RWPE2 (cell line): ENCODE measurements at regions not wholly inside any gene's neighbourhood (a gene's known extent, or its start where the extent isn't known, plus 50 kb on each side); places are given as distances from the start of the nearest gene placed in this dataset.

ENCODE experiments used
- ATAC-seq: fragments of 200-7000 bp; cut with Tn5 transposase; 3 replicates; pipeline ENCODE4 v1.9.1; 2021; ENCODE audit warnings: low read depth
- DNase-seq: peaks from one replicate; pipeline ENCODE4 v3.0.0-alpha.2; 2020; ENCODE audit warnings: low spot score
- H3K27ac ChIP-seq: fragments of 450-650 bp; 2 replicates; pipeline ENCODE4 v1.5.1; 2017; ENCODE audit warnings: mild to moderate bottlenecking; ENCODE audit not compliant: poor library complexity, severe bottlenecking
- H3K27me3 ChIP-seq: fragments of 250-450 bp; sonication (Bioruptor Pico); 2 replicates; pipeline ENCODE4 v1.5.1; 2021; ENCODE audit warnings: mild to moderate bottlenecking, moderate library complexity; ENCODE audit not compliant: insufficient read depth, poor library complexity, severe bottlenecking
- H3K36me3 ChIP-seq: fragments of 250-450 bp; sonication (Bioruptor Pico); 2 replicates; pipeline ENCODE4 v1.5.1; 2020; ENCODE audit warnings: low read depth, mild to moderate bottlenecking, moderate library complexity
- H3K4me1 ChIP-seq: fragments of 250-450 bp; sonication (Bioruptor Pico); 2 replicates; pipeline ENCODE4 v1.5.1; 2021; ENCODE audit warnings: mild to moderate bottlenecking, moderate library complexity; ENCODE audit not compliant: insufficient read depth, poor library complexity, severe bottlenecking
- H3K4me3 ChIP-seq: fragments of 250-450 bp; sonication (Bioruptor Pico); 2 replicates; pipeline ENCODE4 v1.5.1; 2021; ENCODE audit warnings: mild to moderate bottlenecking, moderate library complexity; ENCODE audit not compliant: severe bottlenecking
- H3K9me3 ChIP-seq: fragments of 250-450 bp; sonication (Bioruptor Pico); 2 replicates; pipeline ENCODE4 v1.5.1; 2021; ENCODE audit warnings: mild to moderate bottlenecking, moderate library complexity; ENCODE audit not compliant: severe bottlenecking
- TF ChIP-seq, protein P1 (sequence below): fragments of 450-650 bp; IDR thresholded peaks from one replicate; pipeline ENCODE4 v1.5.1; 2017; ENCODE audit warnings: mild to moderate bottlenecking, moderate library complexity; ENCODE audit not compliant: poor library complexity, severe bottlenecking

DNA sequence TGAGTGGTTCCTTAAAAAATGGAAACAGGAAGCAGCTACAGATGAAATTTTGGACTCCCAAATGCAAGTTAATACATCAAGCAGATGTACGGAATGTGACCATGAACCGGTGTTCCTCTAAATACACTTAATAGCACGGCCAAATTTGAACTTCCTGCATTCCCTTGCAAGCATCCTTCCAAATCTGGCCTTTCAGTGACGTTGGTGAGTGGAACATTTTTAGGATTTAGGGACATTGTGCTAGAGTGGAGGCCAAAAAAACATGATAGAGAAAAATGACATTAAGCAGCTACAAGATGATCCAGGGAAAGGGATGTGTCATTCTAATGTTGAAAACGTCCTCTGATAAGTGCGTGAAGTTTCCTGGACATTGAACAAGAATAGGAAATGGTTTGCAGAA, 62.1 kb downstream of the CTAGE1 start:
- H3K4me1 ChIP-seq, result no peaks in the 10 kb centered on the region
- no peaks in the 10 kb centered on the region for H3K36me3 ChIP-seq
- no peaks in the 10 kb centered on the region for H3K9me3 ChIP-seq
- no peak overlapping the region for H3K27ac ChIP-seq
- TF ChIP-seq, protein P1, sequence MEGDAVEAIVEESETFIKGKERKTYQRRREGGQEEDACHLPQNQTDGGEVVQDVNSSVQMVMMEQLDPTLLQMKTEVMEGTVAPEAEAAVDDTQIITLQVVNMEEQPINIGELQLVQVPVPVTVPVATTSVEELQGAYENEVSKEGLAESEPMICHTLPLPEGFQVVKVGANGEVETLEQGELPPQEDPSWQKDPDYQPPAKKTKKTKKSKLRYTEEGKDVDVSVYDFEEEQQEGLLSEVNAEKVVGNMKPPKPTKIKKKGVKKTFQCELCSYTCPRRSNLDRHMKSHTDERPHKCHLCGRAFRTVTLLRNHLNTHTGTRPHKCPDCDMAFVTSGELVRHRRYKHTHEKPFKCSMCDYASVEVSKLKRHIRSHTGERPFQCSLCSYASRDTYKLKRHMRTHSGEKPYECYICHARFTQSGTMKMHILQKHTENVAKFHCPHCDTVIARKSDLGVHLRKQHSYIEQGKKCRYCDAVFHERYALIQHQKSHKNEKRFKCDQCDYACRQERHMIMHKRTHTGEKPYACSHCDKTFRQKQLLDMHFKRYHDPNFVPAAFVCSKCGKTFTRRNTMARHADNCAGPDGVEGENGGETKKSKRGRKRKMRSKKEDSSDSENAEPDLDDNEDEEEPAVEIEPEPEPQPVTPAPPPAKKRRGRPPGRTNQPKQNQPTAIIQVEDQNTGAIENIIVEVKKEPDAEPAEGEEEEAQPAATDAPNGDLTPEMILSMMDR, result no peak
- H3K4me3 ChIP-seq, result no peak overlapping the region
- DNase-seq, result no peak
- no peak for ATAC-seq
- H3K27me3 ChIP-seq, result no peaks in the 10 kb centered on the region

DNA sequence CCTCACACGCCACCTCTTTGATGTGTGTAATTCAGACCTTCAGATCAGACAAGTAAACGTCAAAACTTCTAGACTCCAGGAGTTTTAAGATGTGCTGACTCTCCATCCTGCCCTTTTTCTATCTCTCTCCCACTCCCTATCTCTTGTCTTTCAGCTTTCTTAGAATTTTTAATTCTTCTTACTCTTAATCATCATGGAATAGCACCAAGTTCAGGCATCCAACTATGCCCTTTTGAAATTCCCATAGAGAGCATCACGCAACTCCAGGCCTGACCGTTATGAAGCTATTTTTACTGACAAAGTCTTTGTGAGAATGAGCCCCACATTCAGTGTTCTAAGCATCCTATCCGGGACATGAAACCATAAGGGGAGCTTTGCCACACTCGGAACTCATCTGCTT, 62.6 kb downstream of the CTAGE1 start:
- Histone ChIP-seq H3K4me3 (no peak overlapping the region), H3K27me3 (no peaks in the 10 kb centered on the region), H3K27ac (no peak overlapping the region), H3K9me3 (no peaks in the 10 kb centered on the region), H3K36me3 (no peaks in the 10 kb centered on the region), H3K4me1 (no peaks in the 10 kb centered on the region)
- TF ChIP-seq, protein P1, result no peak
- DNase-seq (no peak), ATAC-seq (no peak)

DNA sequence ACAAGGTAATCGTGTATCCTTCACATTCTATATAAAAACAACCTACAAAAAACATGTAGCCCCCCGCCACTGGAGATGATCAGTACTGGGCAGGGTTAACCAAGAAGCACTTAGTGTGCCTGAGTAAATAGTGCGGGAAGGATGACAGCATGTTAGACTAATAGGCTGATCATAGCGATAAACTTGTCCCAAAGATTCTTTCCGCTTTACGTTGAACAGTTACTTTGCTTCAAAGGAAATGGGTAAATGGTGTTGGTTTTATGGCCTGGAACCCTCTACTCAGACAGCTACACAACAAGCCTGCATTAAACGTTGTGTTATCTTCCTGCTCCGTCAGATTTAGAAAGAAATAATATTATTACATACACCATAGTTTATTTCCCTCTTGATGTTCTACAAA, 67.7 kb downstream of the CTAGE1 start:
- H3K27ac ChIP-seq, result no peak overlapping the region
- no peak overlapping the region for H3K4me3 ChIP-seq
- TF ChIP-seq, protein P1, result no peak
- H3K36me3 ChIP-seq, result no peaks in the 10 kb centered on the region
- DNase-seq (no peak), ATAC-seq (no peak)
- no peaks in the 10 kb centered on the region for H3K27me3 ChIP-seq
- H3K4me1 ChIP-seq, result peaks cover 9% of the 10 kb centered on the region
- H3K9me3 ChIP-seq, result no peaks in the 10 kb centered on the region

DNA sequence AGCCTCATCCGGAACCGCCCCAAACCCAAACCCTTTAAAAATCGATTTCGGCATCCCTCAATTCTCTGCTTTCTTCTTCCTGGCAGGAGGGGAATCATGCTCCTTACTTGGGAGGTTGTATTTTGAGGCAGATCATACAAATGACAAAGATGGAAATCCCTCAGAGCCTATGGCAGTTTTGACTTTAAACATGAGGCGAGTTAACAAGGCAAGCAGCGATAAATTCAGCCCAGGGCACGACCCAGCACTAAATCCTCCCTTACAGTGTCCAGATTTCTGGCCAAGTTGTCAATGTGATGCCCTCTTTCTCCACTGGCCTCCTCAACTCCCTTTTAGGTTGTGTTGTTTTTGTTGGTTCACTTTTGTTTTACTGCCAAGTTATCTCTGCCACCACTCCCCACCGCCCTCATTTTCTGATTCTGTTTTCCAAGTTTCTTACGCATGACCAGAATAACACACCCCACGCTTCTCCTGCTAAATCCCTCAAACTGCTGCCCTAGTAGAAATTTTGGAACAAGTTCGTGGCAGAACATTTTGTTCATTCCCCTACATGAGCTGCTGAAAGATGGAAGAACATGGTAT, 68.3 kb downstream of the CTAGE1 start:
- no peak for ATAC-seq
- no peaks in the 10 kb centered on the region for H3K9me3 ChIP-seq
- H3K27ac ChIP-seq, result no peak overlapping the region
- H3K4me3 ChIP-seq, result no peak overlapping the region
- DNase-seq, result no peak
- H3K4me1 ChIP-seq, result peaks cover 9% of the 10 kb centered on the region
- H3K36me3 ChIP-seq, result no peaks in the 10 kb centered on the region
- TF ChIP-seq, protein P1, result no peak
- no peaks in the 10 kb centered on the region for H3K27me3 ChIP-seq

DNA sequence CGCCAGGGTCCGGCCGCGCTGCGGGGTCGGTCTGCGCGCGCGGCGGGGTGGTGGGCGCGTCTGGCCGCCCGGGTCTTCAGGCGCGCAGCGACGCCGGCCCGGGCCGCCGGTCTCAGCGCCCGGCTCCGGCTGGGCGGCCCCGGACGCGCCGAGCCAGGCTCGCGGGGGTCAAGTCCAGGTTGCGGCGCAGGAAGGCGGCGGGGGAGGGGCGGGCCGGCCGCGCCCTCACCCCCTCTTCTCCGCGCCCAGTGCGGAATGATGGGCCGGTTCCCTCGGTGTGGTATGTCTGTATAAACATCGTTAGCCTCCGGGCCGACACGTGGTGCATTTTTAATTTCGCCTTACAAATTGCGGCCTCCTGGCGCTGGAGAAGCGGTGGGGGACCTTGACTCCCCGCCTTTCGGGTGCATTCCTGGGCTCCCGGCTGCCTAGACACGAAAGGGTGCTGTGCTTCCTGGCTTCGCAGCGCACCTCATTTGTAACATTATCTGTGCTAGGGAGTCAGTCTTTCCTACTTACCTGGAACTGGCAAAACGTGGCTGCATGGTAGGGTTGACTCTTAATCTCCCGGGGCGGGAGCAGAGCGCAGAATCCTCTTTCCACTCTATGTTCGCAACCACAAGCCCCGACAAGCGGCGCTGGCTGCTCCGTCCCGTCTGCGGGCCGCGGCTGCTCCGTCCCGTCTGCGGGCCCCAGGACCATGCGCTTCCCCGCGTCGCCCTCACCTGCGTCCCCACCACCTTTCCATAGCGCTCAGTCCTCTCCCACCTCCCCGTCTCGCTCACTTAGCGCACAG, 69.0 kb downstream of the CTAGE1 start:
- Histone ChIP-seq H3K27me3 (no peaks in the 10 kb centered on the region), H3K36me3 (no peaks in the 10 kb centered on the region), H3K9me3 (no peaks in the 10 kb centered on the region), H3K27ac (peak overlapping the region; percentile 17), H3K4me1 (peaks cover 9% of the 10 kb centered on the region), H3K4me3 (peak overlapping the region; percentile 35)
- ATAC-seq (peak; percentile 74), DNase-seq (no peak)
- TF ChIP-seq, protein P1, result no peak
